ENCODE measurements at regions not wholly inside any gene's neighbourhood (a gene's known extent, or its start where the extent isn't known, plus 50 kb on each side); places are given as distances from the start of the nearest gene placed in this dataset.

DNA sequence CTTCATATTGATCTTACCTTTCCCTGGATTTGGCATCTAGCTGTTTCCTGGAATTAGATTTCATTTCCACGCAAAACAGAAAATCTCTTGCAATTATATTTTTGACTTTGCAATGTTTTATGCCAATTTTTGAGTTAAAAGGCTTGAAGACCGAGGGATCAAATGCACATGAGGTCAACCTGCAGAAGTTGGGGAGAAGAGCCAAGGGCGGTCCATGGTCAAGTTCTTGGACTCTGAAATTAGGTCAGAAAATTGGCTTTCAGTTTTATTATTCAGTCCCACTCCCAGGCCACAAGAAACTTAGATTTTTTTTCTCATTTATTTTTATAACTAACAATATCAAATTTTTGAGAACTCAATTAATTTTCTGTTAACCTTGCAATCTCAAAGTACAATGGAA is 499.1 kb upstream of the USP24 start:
- peaks cover 63% of the 10 kb centered on the region for H3K4me1 ChIP-seq
- peak; percentile 61 for DNase-seq
- no peaks in the 10 kb centered on the region for H3K9me3 ChIP-seq
- intact Hi-C loops (cut with DNase I; ENCODE audit: low total_unique reads) = no loop called here
- H3K4me3 ChIP-seq = no peak overlapping the region
- H3K27me3 ChIP-seq = no peaks in the 10 kb centered on the region
- H3K27ac ChIP-seq = peak overlapping the region in 1 of 2 donors; percentile 47
- H3K36me3 ChIP-seq (ENCODE audit: low read depth, missing control alignments) = no peaks in the 10 kb centered on the region
- WGBS, 2 donors = 52 to 63% methylated on average over 3 of the region's 3 CpGs
- TF ChIP-seq, protein P1, sequence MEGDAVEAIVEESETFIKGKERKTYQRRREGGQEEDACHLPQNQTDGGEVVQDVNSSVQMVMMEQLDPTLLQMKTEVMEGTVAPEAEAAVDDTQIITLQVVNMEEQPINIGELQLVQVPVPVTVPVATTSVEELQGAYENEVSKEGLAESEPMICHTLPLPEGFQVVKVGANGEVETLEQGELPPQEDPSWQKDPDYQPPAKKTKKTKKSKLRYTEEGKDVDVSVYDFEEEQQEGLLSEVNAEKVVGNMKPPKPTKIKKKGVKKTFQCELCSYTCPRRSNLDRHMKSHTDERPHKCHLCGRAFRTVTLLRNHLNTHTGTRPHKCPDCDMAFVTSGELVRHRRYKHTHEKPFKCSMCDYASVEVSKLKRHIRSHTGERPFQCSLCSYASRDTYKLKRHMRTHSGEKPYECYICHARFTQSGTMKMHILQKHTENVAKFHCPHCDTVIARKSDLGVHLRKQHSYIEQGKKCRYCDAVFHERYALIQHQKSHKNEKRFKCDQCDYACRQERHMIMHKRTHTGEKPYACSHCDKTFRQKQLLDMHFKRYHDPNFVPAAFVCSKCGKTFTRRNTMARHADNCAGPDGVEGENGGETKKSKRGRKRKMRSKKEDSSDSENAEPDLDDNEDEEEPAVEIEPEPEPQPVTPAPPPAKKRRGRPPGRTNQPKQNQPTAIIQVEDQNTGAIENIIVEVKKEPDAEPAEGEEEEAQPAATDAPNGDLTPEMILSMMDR (IDR thresholded peaks at IDR 0.05) = no peak
- TF ChIP-seq POLR2A (IDR thresholded peaks at IDR 0.05) = no peak

DNA sequence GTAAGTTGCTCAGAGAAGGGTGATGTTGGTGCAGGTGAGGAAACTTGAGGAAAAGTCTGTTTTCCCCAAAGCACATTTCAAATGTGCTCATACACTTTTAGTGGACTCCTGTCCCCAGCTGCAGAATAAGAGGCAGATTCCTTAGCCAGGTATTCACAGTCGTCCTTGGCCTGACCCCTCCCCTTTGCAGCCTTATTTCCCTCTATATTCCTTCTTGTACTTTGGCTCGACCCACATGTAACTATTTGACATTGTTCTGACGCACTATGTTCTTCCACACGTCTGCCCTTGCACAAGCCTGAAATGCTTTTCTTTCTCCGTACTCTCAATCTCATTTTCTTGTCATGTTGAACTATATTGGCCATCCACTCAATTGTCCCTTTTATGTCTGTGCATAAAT is 498.4 kb upstream of the USP24 start:
- Histone ChIP-seq H3K4me3 (no peak overlapping the region), H3K4me1 (peaks cover 57% of the 10 kb centered on the region), H3K9me3 (no peaks in the 10 kb centered on the region), H3K27ac (peak overlapping the region in 1 of 2 donors; percentile 62), H3K27me3 (no peaks in the 10 kb centered on the region), H3K36me3 (ENCODE audit: low read depth, missing control alignments) (no peaks in the 10 kb centered on the region)
- DNase-seq = peak; percentile 59
- 26 to 43% methylated on average over 5 of the region's 5 CpGs for WGBS, 2 donors
- intact Hi-C loops (cut with DNase I; ENCODE audit: low total_unique reads) = no loop called here
- TF ChIP-seq, protein P1 (IDR thresholded peaks at IDR 0.05) = no peak
- TF ChIP-seq POLR2A (IDR thresholded peaks at IDR 0.05) = no peak

- Histone ChIP-seq H3K9me3 (no peaks in the 10 kb centered on the region), H3K36me3 (ENCODE audit: low read depth, missing control alignments) (no peaks in the 10 kb centered on the region), H3K27ac (peak overlapping the region; percentile 40 to 62), H3K4me3 (no peak overlapping the region), H3K27me3 (no peaks in the 10 kb centered on the region), H3K4me1 (peaks cover 54% of the 10 kb centered on the region)
- no peak for TF ChIP-seq POLR2A (IDR thresholded peaks at IDR 0.05)
- TF ChIP-seq, protein P1 (IDR thresholded peaks at IDR 0.05) = no peak
- WGBS, 2 donors = 87 to 90% methylated on average over 6 of the region's 6 CpGs
- no peak for DNase-seq
- intact Hi-C loops (cut with DNase I; ENCODE audit: low total_unique reads) = no loop called here
Observed at GRCh38 chr1:55712148-55712547, 497.0 kb upstream of the USP24 start.

GRCh38 chr1:55708781-55709180 is 493.6 kb upstream of the USP24 start:
- no peaks in the 10 kb centered on the region for H3K27me3 ChIP-seq
- H3K4me1 ChIP-seq = peaks cover 39% of the 10 kb centered on the region
- H3K4me3 ChIP-seq = no peak overlapping the region
- 52 to 54% methylated on average over 3 of the region's 3 CpGs for WGBS, 2 donors
- intact Hi-C loops (cut with DNase I; ENCODE audit: low total_unique reads) = no loop called here
- peak overlapping the region in 1 of 2 donors; percentile 12 for H3K27ac ChIP-seq
- TF ChIP-seq, protein P1 (IDR thresholded peaks at IDR 0.05) = no peak
- no peak for TF ChIP-seq POLR2A (IDR thresholded peaks at IDR 0.05)
- H3K9me3 ChIP-seq = no peaks in the 10 kb centered on the region
- no peaks in the 10 kb centered on the region for H3K36me3 ChIP-seq (ENCODE audit: low read depth, missing control alignments)
- peak; percentile 63 for DNase-seq

DNA sequence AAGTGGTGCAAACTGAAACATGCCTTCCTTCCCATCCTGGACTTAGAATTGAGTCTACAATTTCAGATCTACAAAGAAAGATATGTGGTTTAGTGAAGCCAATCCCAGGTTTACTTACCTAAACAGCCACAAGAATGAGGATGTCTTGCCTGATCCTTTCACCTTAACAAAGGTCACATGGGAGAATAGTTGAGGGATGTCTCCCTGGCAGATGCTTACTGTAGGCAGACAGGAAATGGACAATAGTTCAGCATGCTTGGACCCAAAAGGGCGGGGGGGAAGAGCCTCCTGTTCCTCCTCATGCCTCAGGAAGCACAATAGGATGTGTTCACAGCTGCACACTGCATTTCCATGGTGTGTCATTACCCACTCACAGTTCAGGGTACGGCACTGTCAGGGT is 492.7 kb upstream of the USP24 start:
- intact Hi-C loops (cut with DNase I; ENCODE audit: low total_unique reads) = no loop called here
- WGBS, 2 donors = 98 to 100% methylated on average over 2 of the region's 2 CpGs

More for the DNA sequence above, 492.7 kb upstream of the USP24 start:
- Histone ChIP-seq H3K9me3 (no peaks in the 10 kb centered on the region), H3K4me3 (no peak overlapping the region), H3K27me3 (no peaks in the 10 kb centered on the region), H3K4me1 (peaks cover 30% of the 10 kb centered on the region), H3K36me3 (ENCODE audit: low read depth, missing control alignments) (no peaks in the 10 kb centered on the region), H3K27ac (peak overlapping the region in 1 of 2 donors; percentile 12)
- no peak for DNase-seq
- TF ChIP-seq POLR2A (IDR thresholded peaks at IDR 0.05) = no peak
- TF ChIP-seq, protein P1 (IDR thresholded peaks at IDR 0.05) = no peak

All from testis (tissue), 2 donors.